H1 (cell line): ENCODE measurements at regions not wholly inside any gene's neighbourhood (a gene's known extent, or its start where the extent isn't known, plus 50 kb on each side); places are given as distances from the start of the nearest gene placed in this dataset.
A peak's percentile ranks its signal among the peaks of the same experiment; 100 is the strongest.

ENCODE experiments used
- CTCF ChIA-PET: fragments of 300-600 bp; sonication (Branson Sonifier 250); formaldehyde crosslinking; loops from one replicate; lab custom pipeline; 2021; ENCODE audit not compliant: partially characterized antibody; lab: Charles Lee
- POLR2A ChIA-PET: fragments of 300-600 bp; sonication (Branson Sonifier 250); formaldehyde crosslinking; loops from one replicate; lab custom pipeline; 2021; ENCODE audit warnings: inconsistent platforms; ENCODE audit not compliant: partially characterized antibody; lab: Charles Lee
- DNase-seq, 2 experiments: peaks; one replicate each; pipeline versions ENCODE4 v3.0.0 to v3.0.0-alpha.2; 2010 to 2022; ENCODE audit warnings: low spot score in 2 of 2, low read depth in 1 of 2, mixed read lengths in 1 of 2
- FAIRE-seq: peaks from 2 replicates; lab custom pipeline; 2011; peaks lifted over from hg19 to GRCh38; lab: Jason Lieb, UNC
- H2AFZ ChIP-seq: 2 replicates; pipeline ENCODE4 v1.8.1; 2012; ENCODE audit warnings: low read length, inconsistent platforms
- H2AK5ac ChIP-seq: 2 replicates; pipeline ENCODE4 v1.6.1; 2013; ENCODE audit warnings: low read depth, low read length
- H2BK120ac ChIP-seq: replicated peaks from 2 replicates; pipeline ENCODE3; 2013; ENCODE audit warnings: low read depth, low read length, inconsistent platforms
- H2BK12ac ChIP-seq: 2 replicates; pipeline ENCODE4 v1.6.1; 2013; ENCODE audit warnings: low read depth, low read length
- H2BK15ac ChIP-seq: 2 replicates; pipeline ENCODE4 v1.6.1; 2013; ENCODE audit warnings: low read length
- H2BK20ac ChIP-seq: 2 replicates; pipeline ENCODE4 v1.6.1; 2013; ENCODE audit warnings: low read length
- H2BK5ac ChIP-seq: 2 replicates; pipeline ENCODE4 v1.6.1; 2013; ENCODE audit warnings: low read depth, low read length
- H3K14ac ChIP-seq: 2 replicates; pipeline ENCODE4 v1.6.1; 2013; ENCODE audit warnings: inconsistent platforms; ENCODE audit not compliant: insufficient read length
- H3K18ac ChIP-seq: 2 replicates; pipeline ENCODE4 v1.6.1; 2013; ENCODE audit warnings: low read length; ENCODE audit errors: extremely low read depth
- H3K23ac ChIP-seq: 2 replicates; pipeline ENCODE4 v1.6.1; 2013; ENCODE audit warnings: inconsistent platforms; ENCODE audit not compliant: insufficient read length
- H3K23me2 ChIP-seq: 2 replicates; pipeline ENCODE4 v1.6.1; 2013; ENCODE audit warnings: low read depth, low read length
- H3K27ac ChIP-seq: 2 replicates; pipeline ENCODE4 v1.6.1; 2011; ENCODE audit warnings: low read depth, low read length, inconsistent platforms
- H3K27me3 ChIP-seq, 4 experiments: replicated peaks in 1 of 4; 1 replicate in 1 of 4; 2 replicates in 3 of 4; pipeline versions ENCODE4 v1.6.1 to v1.8.1; 2011 to 2013; ENCODE audit warnings: low read length in 3 of 4, mild to moderate bottlenecking in 3 of 4, inconsistent platforms in 2 of 4, mixed read lengths in 2 of 4, moderate library complexity in 1 of 4; ENCODE audit not compliant: control insufficient read depth in 3 of 4, insufficient read depth in 3 of 4; ENCODE audit errors: extremely low read depth in 1 of 4
- H3K36me3 ChIP-seq, 4 experiments: 2 replicates each; pipeline versions ENCODE4 v1.6.1 to v1.8.1; 2011 to 2013; ENCODE audit warnings: mild to moderate bottlenecking in 4 of 4, low read length in 3 of 4, moderate library complexity in 2 of 4, control low read depth in 1 of 4, inconsistent platforms in 1 of 4; ENCODE audit not compliant: insufficient read depth in 4 of 4, control insufficient read depth in 2 of 4
- H3K4ac ChIP-seq: replicated peaks from 2 replicates; pipeline ENCODE3; 2013; ENCODE audit warnings: low read length, low read depth, mixed read lengths, inconsistent platforms; ENCODE audit not compliant: insufficient read length
- H3K4me1 ChIP-seq, 4 experiments: replicated peaks in 1 of 4; 1 replicate in 1 of 4; 2 replicates in 3 of 4; pipeline versions ENCODE4 v1.6.1 to v1.8.1; 2011 to 2013; ENCODE audit warnings: low read length in 3 of 4, inconsistent platforms in 2 of 4, mixed read lengths in 1 of 4; ENCODE audit not compliant: insufficient read depth in 4 of 4, control insufficient read depth in 3 of 4
- H3K4me2 ChIP-seq, 2 experiments: 2 replicates each; pipeline versions ENCODE4 v1.6.1 to v1.8.1; 2011 to 2013; ENCODE audit warnings: low read depth in 2 of 2, low read length in 2 of 2, control low read depth in 1 of 2, inconsistent platforms in 1 of 2, mild to moderate bottlenecking in 1 of 2; ENCODE audit not compliant: insufficient read depth in 1 of 2
- H3K4me3 ChIP-seq, 4 experiments: fragments of 200-600, 300-600 bp in 1 of 4; sonication (generic), shearing (Covaris generic), sonication (Bioruptor Twin) in 1 of 4; 2 replicates each; pipeline versions ENCODE4 v1.5.1 to v1.8.1; 2011 to 2016; ENCODE audit warnings: low read length in 4 of 4, low read depth in 3 of 4, control low read depth in 2 of 4, inconsistent platforms in 2 of 4, mild to moderate bottlenecking in 2 of 4, mixed read lengths in 1 of 4, moderate library complexity in 1 of 4; ENCODE audit not compliant: insufficient read depth in 2 of 4; ENCODE audit errors: extremely low read depth in 1 of 4
- H3K56ac ChIP-seq: replicated peaks from 2 replicates; pipeline ENCODE3; 2013; ENCODE audit warnings: low read depth, mild to moderate bottlenecking, mixed read lengths, low read length, inconsistent platforms; ENCODE audit not compliant: insufficient read length
- H3K79me1 ChIP-seq: 2 replicates; pipeline ENCODE4 v1.6.1; 2013; ENCODE audit warnings: low read depth, low read length, control low read depth
- H3K79me2 ChIP-seq, 2 experiments: 2 replicates each; pipeline versions ENCODE4 v1.6.1 to v1.8.1; 2012 to 2013; ENCODE audit warnings: low read length in 2 of 2, mild to moderate bottlenecking in 2 of 2, inconsistent platforms in 1 of 2; ENCODE audit not compliant: insufficient read depth in 2 of 2, control insufficient read depth in 1 of 2
- H3K9ac ChIP-seq, 4 experiments: replicated peaks in 1 of 4; 1 replicate in 1 of 4; 2 replicates in 3 of 4; pipeline versions ENCODE4 v1.6.1 to v1.8.1; 2011 to 2013; ENCODE audit warnings: low read depth in 3 of 4, low read length in 3 of 4, control low read depth in 2 of 4, mild to moderate bottlenecking in 2 of 4, moderate library complexity in 2 of 4, inconsistent platforms in 1 of 4; ENCODE audit errors: extremely low read depth in 1 of 4
- H3K9me3 ChIP-seq, 2 experiments: 2 replicates each; pipeline versions ENCODE4 v1.6.1 to v1.8.1; 2012 to 2013; ENCODE audit warnings: mild to moderate bottlenecking in 2 of 2, moderate library complexity in 2 of 2, control low read depth in 1 of 2, inconsistent platforms in 1 of 2, low read depth in 1 of 2, low read length in 1 of 2, mixed read lengths in 1 of 2; ENCODE audit not compliant: insufficient read depth in 2 of 2
- H4K20me1 ChIP-seq, 2 experiments: replicated peaks in 1 of 2; 2 replicates each; pipeline versions ENCODE3 to v1.8.1; 2011 to 2013; ENCODE audit warnings: inconsistent platforms in 2 of 2, low read length in 2 of 2, mild to moderate bottlenecking in 1 of 2; ENCODE audit not compliant: insufficient read depth in 2 of 2, control insufficient read depth in 1 of 2
- H4K5ac ChIP-seq: 2 replicates; pipeline ENCODE4 v1.6.1; 2013; ENCODE audit warnings: low read length, low read depth, mixed read lengths, inconsistent platforms; ENCODE audit not compliant: insufficient read length
- H4K8ac ChIP-seq: 2 replicates; pipeline ENCODE4 v1.8.0; 2013; ENCODE audit warnings: mild to moderate bottlenecking, moderate library complexity, low read length, inconsistent platforms; ENCODE audit not compliant: insufficient read depth; ENCODE audit errors: extremely low read depth
- H4K91ac ChIP-seq: replicated peaks from 2 replicates; pipeline ENCODE3; 2013; ENCODE audit warnings: low read length, mixed read lengths, inconsistent platforms; ENCODE audit not compliant: insufficient read length
- WGBS, 2 experiments: shearing (Covaris generic) in 1 of 2; methylation state at CpG; one replicate each; pipeline versions ENCODE4 v1.1.6 to v1.1.7; 2013 to 2015; ENCODE audit warnings: low lambda C conversion rate in 2 of 2, mixed read lengths in 2 of 2, inconsistent platforms in 1 of 2, low coverage in 1 of 2, missing lambda C conversion rate in 1 of 2; ENCODE audit not compliant: insufficient replicate concordance in 2 of 2, insufficient coverage in 1 of 2, insufficient read length in 1 of 2; ENCODE audit errors: extremely low coverage in 1 of 2, missing lambda C conversion rate in 1 of 2; 5-methylcytosine and 5-hydroxymethylcytosine counted together

GRCh38 chr3:194750491-194750828 is 64.8 kb downstream of the FAM43A start:
- Histone ChIP-seq H3K9ac (no peak overlapping the region), H3K4me1 (peaks cover 12 to 22% (median 16%) of the 10 kb centered on the region in 4 experiments), H3K23ac (no peak overlapping the region), H3K9me3 (no peaks in the 10 kb centered on the region), H3K4me2 (peak overlapping the region; percentile 37 to 50; a peak in 3 of 4 replicates), H2BK12ac (no peak overlapping the region), H3K4me3 (no peak overlapping the region), H4K91ac (no peak overlapping the region), H3K79me2 (no peaks in the 10 kb centered on the region), H2AFZ (no peak overlapping the region), H2BK20ac (no peak overlapping the region), H4K5ac (no peak overlapping the region), H2BK15ac (no peak overlapping the region), H3K27me3 (no peaks in the 10 kb centered on the region), H3K14ac (no peak overlapping the region), H3K4ac (no peak overlapping the region), H2BK120ac (no peak overlapping the region), H3K36me3 (no peaks in the 10 kb centered on the region), H3K79me1 (no peaks in the 10 kb centered on the region), H4K20me1 (no peaks in the 10 kb centered on the region), H3K18ac (no peak overlapping the region; the same call in 1 of the 2 replicates), H3K23me2 (no peaks in the 10 kb centered on the region), H2AK5ac (no peak overlapping the region), H3K56ac (no peak overlapping the region), H2BK5ac (no peak overlapping the region), H4K8ac (no peak overlapping the region), H3K27ac (no peak overlapping the region)
- FAIRE-seq (no peak), DNase-seq (no peak)
- WGBS, 2 experiments, result 32% methylated on average over 5 of the region's 5 CpGs; no CpG with 5 or more reads in 1 of the 2 experiments
- CTCF ChIA-PET, result interaction anchor here (1.2 to 5.2 kb wide), 2 partner anchors 62 to 67 kb away, joined by 3 to 17 read pairs; no protein-coding TSS in a partner anchor
- POLR2A ChIA-PET, result interaction anchor here (1.0 kb wide), 1 partner anchor 271 kb away, joined by 3 read pairs; no protein-coding TSS in a partner anchor
